Keratinocyte (primary cell): ENCODE measurements at regions not wholly inside any gene's neighbourhood (a gene's known extent, or its start where the extent isn't known, plus 50 kb on each side); places are given as distances from the start of the nearest gene placed in this dataset.

Experiments
- DNase-seq: peaks from one replicate; pipeline ENCODE4 v3.0.0-alpha.2; 2011; ENCODE audit warnings: low read depth, missing footprints, low spot score
- FAIRE-seq: peaks from 2 replicates; lab custom pipeline; 2011; peaks lifted over from hg19 to GRCh38; lab: Jason Lieb, UNC
- H2AFZ ChIP-seq: 2 replicates; pipeline ENCODE4 v1.6.0; 2012; ENCODE audit warnings: low read length, control low read depth, inconsistent platforms; ENCODE audit not compliant: control insufficient read depth
- H3K27ac ChIP-seq: 2 replicates; pipeline ENCODE4 v1.5.1; 2011; ENCODE audit warnings: low read length; ENCODE audit not compliant: control insufficient read depth, insufficient read depth
- H3K27me3 ChIP-seq: 3 replicates; pipeline ENCODE4 v1.6.0; 2011; ENCODE audit warnings: low read length; ENCODE audit not compliant: control insufficient read depth, insufficient read depth; ENCODE audit errors: extremely low read depth
- H3K36me3 ChIP-seq, 2 experiments: 2 replicates in 1 of 2; 3 replicates in 1 of 2; pipeline ENCODE4 v1.5.1; 2011; ENCODE audit warnings: low read length in 2 of 2, mild to moderate bottlenecking in 1 of 2; ENCODE audit not compliant: control insufficient read depth in 2 of 2, insufficient read depth in 2 of 2; ENCODE audit errors: extremely low read depth in 1 of 2
- H3K4me1 ChIP-seq: 3 replicates; pipeline ENCODE4 v1.5.1; 2011; ENCODE audit warnings: low read length; ENCODE audit not compliant: control insufficient read depth, insufficient read depth; ENCODE audit errors: extremely low read depth
- H3K4me2 ChIP-seq: 3 replicates; pipeline ENCODE4 v1.6.0; 2011; ENCODE audit warnings: low read depth, low read length; ENCODE audit not compliant: control insufficient read depth, insufficient read depth; ENCODE audit errors: extremely low read depth
- H3K4me3 ChIP-seq, 3 experiments: fragments of 200-600 bp in 1 of 3; sonication (generic) in 1 of 3; 2 replicates in 2 of 3; 3 replicates in 1 of 3; pipeline ENCODE4 v1.5.1; 2011 to 2016; ENCODE audit warnings: low read length in 3 of 3, mild to moderate bottlenecking in 3 of 3, control low read depth in 2 of 3, inconsistent platforms in 1 of 3, low read depth in 1 of 3, mixed read lengths in 1 of 3, mixed run types in 1 of 3, moderate library complexity in 1 of 3; ENCODE audit not compliant: control insufficient read depth in 2 of 3, insufficient read depth in 2 of 3; ENCODE audit errors: extremely low read depth in 1 of 3
- H3K79me2 ChIP-seq: 2 replicates; pipeline ENCODE4 v1.6.0; 2012; ENCODE audit warnings: low read length; ENCODE audit not compliant: control insufficient read depth, insufficient read depth
- H3K9ac ChIP-seq: 3 replicates; pipeline ENCODE4 v1.6.0; 2011; ENCODE audit warnings: low read length; ENCODE audit not compliant: control insufficient read depth, insufficient read depth; ENCODE audit errors: extremely low read depth
- H3K9me1 ChIP-seq: 3 replicates; pipeline ENCODE4 v1.6.0; 2011; ENCODE audit warnings: low read length; ENCODE audit not compliant: control insufficient read depth, insufficient read depth; ENCODE audit errors: extremely low read depth
- H3K9me3 ChIP-seq: 2 replicates; pipeline ENCODE4 v1.5.1; 2012; ENCODE audit warnings: low read depth, low read length; ENCODE audit not compliant: control insufficient read depth
- H4K20me1 ChIP-seq: 3 replicates; pipeline ENCODE4 v1.6.0; 2011; ENCODE audit warnings: low read length; ENCODE audit not compliant: control insufficient read depth, insufficient read depth; ENCODE audit errors: extremely low read depth
- EZH2 ChIP-seq: IDR thresholded peaks from one replicate; pipeline ENCODE4 v1.6.1; 2012; ENCODE audit warnings: inconsistent platforms, mild to moderate bottlenecking, low read length, moderate library complexity
- dilution Hi-C: fragments of 300-500 bp; cut with MboI; formaldehyde crosslinking; loops from one replicate; pipeline ENCODE4 v1.7.0; 2020; ENCODE audit warnings: low sequenced_read_pairs; ENCODE audit not compliant: extremely low pct_ligation_motif_present
- TF ChIP-seq, protein P1 (sequence below), 3 experiments: IDR thresholded peaks in 1 of 3; conservative IDR thresholded peaks in 1 of 3; optimal IDR thresholded peaks in 1 of 3; 2 replicates in 2 of 3; 3 replicates in 1 of 3; pipeline versions ENCODE3 to v1.5.1; 2011; ENCODE audit warnings: low read length in 3 of 3, mild to moderate bottlenecking in 3 of 3, moderate library complexity in 2 of 3, control low read depth in 1 of 3, inconsistent platforms in 1 of 3; ENCODE audit not compliant: insufficient read depth in 2 of 3; ENCODE audit errors: extremely low read depth in 1 of 3

- Histone ChIP-seq H3K27ac (no peak overlapping the region), H2AFZ (no peak overlapping the region), H3K9ac (no peak overlapping the region), H3K4me3 (no peak overlapping the region), H3K27me3 (no peaks in the 10 kb centered on the region), H4K20me1 (no peaks in the 10 kb centered on the region), H3K4me2 (no peak overlapping the region), H3K4me1 (no peaks in the 10 kb centered on the region), H3K9me1 (no peaks in the 10 kb centered on the region), H3K9me3 (no peaks in the 10 kb centered on the region), H3K36me3 (no peaks in the 10 kb centered on the region), H3K79me2 (no peaks in the 10 kb centered on the region)
- no peak for TF ChIP-seq EZH2
- TF ChIP-seq, protein P1, sequence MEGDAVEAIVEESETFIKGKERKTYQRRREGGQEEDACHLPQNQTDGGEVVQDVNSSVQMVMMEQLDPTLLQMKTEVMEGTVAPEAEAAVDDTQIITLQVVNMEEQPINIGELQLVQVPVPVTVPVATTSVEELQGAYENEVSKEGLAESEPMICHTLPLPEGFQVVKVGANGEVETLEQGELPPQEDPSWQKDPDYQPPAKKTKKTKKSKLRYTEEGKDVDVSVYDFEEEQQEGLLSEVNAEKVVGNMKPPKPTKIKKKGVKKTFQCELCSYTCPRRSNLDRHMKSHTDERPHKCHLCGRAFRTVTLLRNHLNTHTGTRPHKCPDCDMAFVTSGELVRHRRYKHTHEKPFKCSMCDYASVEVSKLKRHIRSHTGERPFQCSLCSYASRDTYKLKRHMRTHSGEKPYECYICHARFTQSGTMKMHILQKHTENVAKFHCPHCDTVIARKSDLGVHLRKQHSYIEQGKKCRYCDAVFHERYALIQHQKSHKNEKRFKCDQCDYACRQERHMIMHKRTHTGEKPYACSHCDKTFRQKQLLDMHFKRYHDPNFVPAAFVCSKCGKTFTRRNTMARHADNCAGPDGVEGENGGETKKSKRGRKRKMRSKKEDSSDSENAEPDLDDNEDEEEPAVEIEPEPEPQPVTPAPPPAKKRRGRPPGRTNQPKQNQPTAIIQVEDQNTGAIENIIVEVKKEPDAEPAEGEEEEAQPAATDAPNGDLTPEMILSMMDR (optimal IDR thresholded peaks at IDR 0.05 in 1 of 3, IDR thresholded peaks at IDR 0.05 in 1 of 3, conservative IDR thresholded peaks at IDR 0.05 in 1 of 3; ENCODE audit: extremely low read depth in 1 of 3, insufficient read depth in 2 of 3, low read length in 3 of 3): no peak
- FAIRE-seq (no peak), DNase-seq (no peak)
- dilution Hi-C loops: no loop called here
Observed at GRCh38 chr14:66421990-66422946, 63.9 kb upstream of the CCDC196 start.

DNA sequence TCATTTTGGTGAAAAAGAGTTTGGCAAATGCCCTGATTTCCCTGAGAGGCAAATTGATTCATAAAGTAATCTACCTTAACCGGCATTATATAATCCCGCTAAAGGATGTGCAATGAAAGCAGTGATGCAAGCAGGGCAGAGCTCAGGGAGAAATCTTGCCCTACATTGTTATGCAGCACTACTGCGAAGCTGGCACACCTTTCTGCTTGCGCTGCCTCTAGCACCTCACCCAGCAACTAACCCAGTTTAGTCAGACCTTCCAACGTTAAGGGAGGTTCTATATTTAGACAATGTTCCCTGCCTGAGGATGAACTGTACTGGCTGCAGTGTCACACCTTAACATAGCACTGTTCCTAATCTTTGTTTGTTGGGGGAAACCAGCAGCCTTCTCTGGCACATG lies 60.8 kb upstream of the CCDC196 start:
- Histone ChIP-seq H3K4me2 (no peak overlapping the region), H3K27ac (no peak overlapping the region), H3K27me3 (no peaks in the 10 kb centered on the region), H2AFZ (no peak overlapping the region), H3K36me3 (no peaks in the 10 kb centered on the region), H3K9ac (no peak overlapping the region), H3K79me2 (no peaks in the 10 kb centered on the region), H3K4me1 (no peaks in the 10 kb centered on the region), H3K4me3 (no peak overlapping the region), H3K9me3 (no peaks in the 10 kb centered on the region), H3K9me1 (no peaks in the 10 kb centered on the region), H4K20me1 (no peaks in the 10 kb centered on the region)
- TF ChIP-seq, protein P1 (optimal IDR thresholded peaks at IDR 0.05 in 1 of 3, IDR thresholded peaks at IDR 0.05 in 1 of 3, conservative IDR thresholded peaks at IDR 0.05 in 1 of 3; ENCODE audit: extremely low read depth in 1 of 3, insufficient read depth in 2 of 3, low read length in 3 of 3): no peak
- TF ChIP-seq EZH2: no peak
- DNase-seq (no peak), FAIRE-seq (peak; percentile 46)
- dilution Hi-C loops: no loop called here
